Mesothelial cell of epicardium (in vitro differentiated cells): ENCODE measurements at regions not wholly inside any gene's neighbourhood (a gene's known extent, or its start where the extent isn't known, plus 50 kb on each side); places are given as distances from the start of the nearest gene placed in this dataset.

Source experiments
- DNase-seq, 2 experiments: peaks; one replicate each; pipeline ENCODE4 v3.0.0; 2021; ENCODE audit warnings: low spot score in 2 of 2; ENCODE audit not compliant: unreplicated experiment in 2 of 2
- H3K27ac Mint-ChIP-seq: 2 replicates; pipeline ENCODE4 v1.8.0; 2021; ENCODE audit warnings: mixed read lengths
- H3K27me3 Mint-ChIP-seq: 2 replicates; pipeline ENCODE4 v1.8.0; 2021; ENCODE audit warnings: low read depth, mixed read lengths
- H3K36me3 Mint-ChIP-seq: 2 replicates; pipeline ENCODE4 v1.8.0; 2021; ENCODE audit warnings: mixed read lengths
- H3K4me1 Mint-ChIP-seq: 2 replicates; pipeline ENCODE4 v1.8.0; 2021; ENCODE audit warnings: mixed read lengths
- H3K4me3 Mint-ChIP-seq: 2 replicates; pipeline ENCODE4 v1.8.0; 2021; ENCODE audit warnings: mild to moderate bottlenecking, moderate library complexity, mixed read lengths
- H3K9me3 Mint-ChIP-seq: 2 replicates; pipeline ENCODE4 v1.8.0; 2021; ENCODE audit warnings: mixed read lengths
- CTCF ChIP-seq: fragments of 200-600 bp; sonication (generic); IDR thresholded peaks from one replicate; pipeline ENCODE4 v1.5.0; 2021; ENCODE audit warnings: antibody characterized with exemption; ENCODE audit not compliant: unreplicated experiment

DNA sequence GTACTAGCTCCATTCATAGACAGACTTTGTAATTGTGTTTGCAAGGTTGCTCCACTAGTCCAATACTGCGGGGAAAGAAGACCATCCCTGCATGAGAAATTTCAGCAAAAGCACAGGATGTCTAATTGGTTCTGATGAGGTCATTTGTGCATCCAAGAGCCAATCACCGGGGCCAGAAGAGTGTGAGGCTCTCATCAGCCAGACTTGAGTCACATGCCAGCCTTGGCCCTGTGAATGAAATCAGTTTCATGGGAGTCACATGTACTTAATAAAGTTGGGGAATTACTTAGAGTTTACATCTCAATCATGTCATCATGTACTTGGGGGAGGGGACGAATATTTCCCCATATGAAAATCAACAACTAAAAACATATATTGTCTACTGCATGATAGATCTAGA, 1236.0 kb downstream of the MAT2B start:
- Mint-ChIP-seq H3K9me3 (peaks cover 9% of the 10 kb centered on the region), H3K27me3 (peaks cover 1% of the 10 kb centered on the region), H3K27ac (no peak overlapping the region), H3K4me1 (no peaks in the 10 kb centered on the region), H3K36me3 (no peaks in the 10 kb centered on the region), H3K4me3 (no peak overlapping the region)
- no peak for TF ChIP-seq CTCF
- DNase-seq: no peak

DNA sequence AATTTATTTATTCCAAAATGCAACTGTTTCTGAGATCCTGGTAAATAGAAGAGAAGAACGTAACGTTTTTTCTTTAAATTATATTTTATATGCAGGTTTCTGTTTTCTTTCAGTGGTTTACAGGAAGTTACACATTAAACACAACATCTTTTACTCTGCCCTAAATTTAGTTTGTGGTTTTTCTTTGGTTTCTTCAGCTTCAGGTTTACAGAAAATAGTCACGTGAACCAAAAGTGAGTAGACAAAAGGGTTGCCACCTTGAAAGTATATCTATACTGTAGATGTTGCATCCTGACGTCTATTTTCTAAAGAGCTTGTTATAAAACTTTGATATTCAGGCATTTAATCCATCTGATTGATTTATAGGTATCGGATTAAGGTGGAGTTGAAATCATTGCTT, 1236.6 kb downstream of the MAT2B start:
- H3K27ac Mint-ChIP-seq: no peak overlapping the region
- H3K36me3 Mint-ChIP-seq: no peaks in the 10 kb centered on the region
- peaks cover 9% of the 10 kb centered on the region for H3K9me3 Mint-ChIP-seq
- no peak for TF ChIP-seq CTCF
- H3K4me1 Mint-ChIP-seq: no peaks in the 10 kb centered on the region
- H3K4me3 Mint-ChIP-seq: no peak overlapping the region
- H3K27me3 Mint-ChIP-seq: peaks cover 1% of the 10 kb centered on the region
- DNase-seq: no peak

DNA sequence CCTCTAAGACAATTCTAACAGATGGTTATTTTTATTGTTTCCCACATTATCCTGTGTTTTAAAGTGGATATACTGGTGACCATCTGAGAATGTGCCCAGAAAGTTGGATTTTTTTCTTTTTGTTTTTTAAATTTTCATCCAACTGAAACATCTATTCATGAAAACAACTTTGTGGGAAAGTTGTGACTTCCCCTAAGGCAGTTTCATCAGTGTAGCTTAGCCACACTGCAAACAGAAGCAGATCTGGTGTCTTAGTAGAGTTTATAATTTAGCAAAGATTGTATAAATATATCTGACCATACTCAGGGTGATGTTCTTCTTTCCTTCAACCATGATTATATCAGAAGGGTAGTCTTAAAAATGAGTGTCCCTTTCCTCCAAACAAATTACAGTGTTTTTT, 1241.3 kb downstream of the MAT2B start:
- no peak overlapping the region for H3K27ac Mint-ChIP-seq
- H3K9me3 Mint-ChIP-seq: no peaks in the 10 kb centered on the region
- no peaks in the 10 kb centered on the region for H3K4me1 Mint-ChIP-seq
- no peak for TF ChIP-seq CTCF
- DNase-seq: no peak
- H3K27me3 Mint-ChIP-seq: peaks cover 1% of the 10 kb centered on the region
- no peak overlapping the region for H3K4me3 Mint-ChIP-seq
- no peaks in the 10 kb centered on the region for H3K36me3 Mint-ChIP-seq

DNA sequence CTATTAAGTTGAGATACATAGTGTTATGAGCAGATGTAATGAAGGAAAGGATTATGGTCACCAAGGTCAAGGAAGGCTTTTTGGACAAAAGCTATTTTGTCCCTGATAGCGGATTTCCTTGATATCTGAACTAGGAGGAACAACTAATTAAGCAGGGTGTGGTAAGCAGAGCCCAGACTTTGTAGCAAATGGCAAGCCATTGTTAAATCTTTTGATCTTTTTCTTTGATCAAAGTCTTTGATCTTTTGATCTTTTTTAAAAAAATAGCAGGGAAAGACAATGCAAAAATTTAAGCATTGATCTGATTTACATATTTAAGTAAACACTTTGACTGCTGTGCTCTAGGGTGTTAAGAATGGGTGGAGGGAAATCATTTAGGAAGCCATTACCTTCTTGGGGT, 1242.0 kb downstream of the MAT2B start:
- H3K27me3 Mint-ChIP-seq: no peaks in the 10 kb centered on the region
- TF ChIP-seq CTCF: no peak
- H3K4me3 Mint-ChIP-seq: no peak overlapping the region

GRCh38 chr5:164748861-164749260, 1243.4 kb downstream of the MAT2B start:
- Mint-ChIP-seq H3K9me3 (no peaks in the 10 kb centered on the region), H3K27ac (no peak overlapping the region), H3K27me3 (no peaks in the 10 kb centered on the region), H3K4me1 (no peaks in the 10 kb centered on the region), H3K4me3 (no peak overlapping the region), H3K36me3 (no peaks in the 10 kb centered on the region)
- no peak for DNase-seq
- no peak for TF ChIP-seq CTCF

More for the DNA sequence above, 1242.0 kb downstream of the MAT2B start:
- H3K4me1 Mint-ChIP-seq: no peaks in the 10 kb centered on the region
- no peak overlapping the region for H3K27ac Mint-ChIP-seq
- no peak for DNase-seq
- H3K9me3 Mint-ChIP-seq: no peaks in the 10 kb centered on the region
- H3K36me3 Mint-ChIP-seq: no peaks in the 10 kb centered on the region

DNA sequence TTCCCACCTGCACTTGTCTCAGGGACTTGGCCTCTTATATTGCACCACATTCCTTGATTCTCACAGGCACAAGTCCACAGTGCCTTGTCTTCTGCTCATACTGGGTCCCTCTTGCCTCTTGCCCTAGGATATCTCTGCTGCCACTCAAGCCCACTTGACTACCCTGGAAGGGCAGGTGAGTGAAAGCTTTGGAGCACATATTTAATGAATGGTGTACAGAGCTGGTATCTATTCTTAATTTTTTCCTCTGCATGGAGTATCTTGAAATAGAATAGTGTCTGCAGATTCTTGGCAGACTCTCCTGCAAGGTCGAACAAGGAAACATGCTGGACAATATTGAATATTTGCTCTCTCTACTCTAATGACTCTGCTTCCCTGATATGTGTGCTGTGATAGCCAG, 1248.0 kb downstream of the MAT2B start:
- H3K9me3 Mint-ChIP-seq: no peaks in the 10 kb centered on the region
- DNase-seq: no peak
- TF ChIP-seq CTCF: no peak
- H3K4me1 Mint-ChIP-seq: no peaks in the 10 kb centered on the region
- no peak overlapping the region for H3K27ac Mint-ChIP-seq
- no peaks in the 10 kb centered on the region for H3K27me3 Mint-ChIP-seq
- H3K36me3 Mint-ChIP-seq: no peaks in the 10 kb centered on the region
- no peak overlapping the region for H3K4me3 Mint-ChIP-seq
